GM12864 (cell line): ENCODE measurements at regions not wholly inside any gene's neighbourhood (a gene's known extent, or its start where the extent isn't known, plus 50 kb on each side); places are given as distances from the start of the nearest gene placed in this dataset.

Experiments
- DNase-seq: peaks from one replicate; pipeline ENCODE4 v3.0.0-alpha.2; 2011; ENCODE audit warnings: low read depth
- H3K4me3 ChIP-seq: 2 replicates; pipeline ENCODE4 v1.5.1; 2011; ENCODE audit warnings: mild to moderate bottlenecking, low read depth, low read length, control low read depth
- TF ChIP-seq, protein P1 (sequence below): IDR thresholded peaks from 2 replicates; pipeline ENCODE4 v1.5.1; 2011; ENCODE audit warnings: low read depth, mild to moderate bottlenecking, moderate library complexity, low read length, control low read depth, inconsistent platforms; ENCODE audit errors: missing control alignments

DNA sequence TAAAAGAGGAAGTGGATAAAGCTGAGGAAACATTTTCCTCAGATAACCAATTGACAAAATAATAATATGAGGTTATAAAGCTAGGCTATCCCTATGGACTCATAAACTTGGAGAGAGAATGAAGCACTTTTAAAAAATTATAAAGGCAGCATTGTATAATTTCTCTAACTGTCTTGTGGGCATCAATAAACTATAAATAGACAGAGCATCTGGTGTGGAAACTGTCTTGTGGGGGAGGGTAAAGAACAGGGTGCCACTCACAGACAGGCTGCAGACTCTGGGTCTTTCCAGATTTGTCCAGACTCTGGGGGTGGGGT is 333.5 kb downstream of the BUD13 start:
- no peak for DNase-seq
- H3K4me3 ChIP-seq: no peak overlapping the region
- TF ChIP-seq, protein P1, sequence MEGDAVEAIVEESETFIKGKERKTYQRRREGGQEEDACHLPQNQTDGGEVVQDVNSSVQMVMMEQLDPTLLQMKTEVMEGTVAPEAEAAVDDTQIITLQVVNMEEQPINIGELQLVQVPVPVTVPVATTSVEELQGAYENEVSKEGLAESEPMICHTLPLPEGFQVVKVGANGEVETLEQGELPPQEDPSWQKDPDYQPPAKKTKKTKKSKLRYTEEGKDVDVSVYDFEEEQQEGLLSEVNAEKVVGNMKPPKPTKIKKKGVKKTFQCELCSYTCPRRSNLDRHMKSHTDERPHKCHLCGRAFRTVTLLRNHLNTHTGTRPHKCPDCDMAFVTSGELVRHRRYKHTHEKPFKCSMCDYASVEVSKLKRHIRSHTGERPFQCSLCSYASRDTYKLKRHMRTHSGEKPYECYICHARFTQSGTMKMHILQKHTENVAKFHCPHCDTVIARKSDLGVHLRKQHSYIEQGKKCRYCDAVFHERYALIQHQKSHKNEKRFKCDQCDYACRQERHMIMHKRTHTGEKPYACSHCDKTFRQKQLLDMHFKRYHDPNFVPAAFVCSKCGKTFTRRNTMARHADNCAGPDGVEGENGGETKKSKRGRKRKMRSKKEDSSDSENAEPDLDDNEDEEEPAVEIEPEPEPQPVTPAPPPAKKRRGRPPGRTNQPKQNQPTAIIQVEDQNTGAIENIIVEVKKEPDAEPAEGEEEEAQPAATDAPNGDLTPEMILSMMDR: no peak

DNA sequence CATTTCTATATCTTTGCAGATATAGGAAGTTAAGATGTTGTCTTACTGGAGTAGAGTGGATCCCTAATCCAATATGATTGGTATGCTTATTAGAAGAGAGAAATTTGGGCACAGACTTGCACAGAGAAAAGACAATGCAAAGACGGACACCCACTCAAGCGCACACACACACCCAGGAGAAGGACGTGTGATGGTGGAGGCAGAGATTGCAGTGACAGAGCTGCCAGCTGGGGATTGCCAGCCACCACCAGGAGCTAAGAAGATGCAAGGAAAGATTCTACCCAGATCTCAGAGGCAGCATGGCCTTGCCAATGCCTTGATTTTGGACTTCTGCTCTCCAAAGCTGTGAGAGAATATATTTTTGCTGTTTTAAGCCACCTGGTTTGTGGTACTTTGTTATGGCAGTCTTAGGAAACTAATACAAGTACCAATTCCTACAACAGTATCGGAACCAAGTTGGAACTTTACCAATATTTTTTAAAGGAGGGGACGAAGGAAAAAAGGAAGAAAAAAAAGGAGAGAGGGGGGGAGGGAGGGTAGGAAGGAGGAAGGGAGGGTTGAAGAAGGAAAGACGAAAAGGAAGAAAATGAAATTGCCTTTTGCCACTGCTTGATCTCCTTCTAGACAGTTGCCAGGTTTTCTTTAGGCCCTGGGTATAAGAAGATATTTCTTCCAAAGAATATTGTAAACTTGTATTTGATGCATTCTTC is 334.0 kb downstream of the BUD13 start:
- DNase-seq: no peak

DNA sequence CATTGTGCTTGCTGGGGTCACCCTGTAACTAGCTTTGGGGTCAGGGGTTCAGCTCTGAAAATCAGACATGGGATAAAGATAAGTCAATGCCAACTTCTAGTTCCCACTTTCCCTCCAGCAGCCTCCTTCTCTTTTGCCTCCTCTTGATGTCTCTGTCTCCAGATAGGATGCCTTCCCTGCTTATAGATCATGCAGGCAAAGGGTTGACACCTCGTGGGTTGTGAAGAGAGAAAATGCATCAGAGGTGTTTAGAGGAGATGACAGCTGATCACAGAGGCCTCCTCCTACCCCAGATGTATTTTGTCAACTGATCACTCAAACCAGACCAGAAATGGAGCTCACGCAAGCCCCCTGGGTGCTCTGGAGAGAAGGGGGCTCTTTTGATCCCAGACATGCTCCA is 337.8 kb downstream of the BUD13 start:
- TF ChIP-seq, protein P1: no peak
- no peak overlapping the region for H3K4me3 ChIP-seq
- no peak for DNase-seq

More for the DNA sequence above, 334.0 kb downstream of the BUD13 start:
- TF ChIP-seq, protein P1: no peak
- no peak overlapping the region for H3K4me3 ChIP-seq

DNA sequence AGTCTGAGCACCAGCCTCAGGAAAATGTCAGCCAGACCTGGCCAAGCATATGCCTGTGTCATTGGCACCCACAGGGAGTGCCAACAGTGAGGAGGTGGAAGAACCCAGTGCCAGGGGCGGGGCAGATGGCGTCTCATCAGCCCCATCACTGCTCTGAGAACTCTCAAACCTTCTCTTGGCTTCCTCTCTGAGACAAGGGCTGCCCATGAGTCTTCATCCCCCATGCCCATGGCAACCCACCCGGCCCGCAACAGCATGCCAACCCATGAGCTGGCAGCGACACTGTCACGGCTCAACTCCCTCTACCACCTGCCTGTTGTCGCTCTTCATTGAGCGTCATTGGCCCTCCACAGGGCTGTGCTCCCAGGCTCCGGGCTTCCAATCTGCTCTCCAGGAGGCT is 340.5 kb downstream of the BUD13 start:
- DNase-seq: no peak
- TF ChIP-seq, protein P1: no peak
- no peak overlapping the region for H3K4me3 ChIP-seq

DNA sequence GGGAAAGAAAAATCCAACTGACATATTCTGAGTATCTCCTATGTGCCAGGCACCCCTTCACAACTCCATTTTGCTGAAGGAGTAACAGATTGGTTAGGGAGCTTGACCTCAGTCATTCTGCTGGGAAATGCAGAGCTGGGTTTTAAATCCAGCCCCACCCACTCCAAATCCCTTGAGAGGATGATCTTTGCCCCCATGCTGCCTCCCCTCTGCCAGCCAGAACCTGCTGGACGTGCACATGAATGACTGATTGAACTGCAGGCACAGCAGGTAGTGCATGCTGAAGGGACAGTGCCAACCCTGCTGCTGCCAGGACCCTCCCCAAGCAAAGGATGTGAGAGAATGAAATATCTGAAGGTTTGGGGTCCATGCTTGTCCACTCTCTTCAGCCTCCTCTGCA is 340.9 kb downstream of the BUD13 start:
- no peak overlapping the region for H3K4me3 ChIP-seq
- no peak for DNase-seq
- TF ChIP-seq, protein P1: no peak

DNA sequence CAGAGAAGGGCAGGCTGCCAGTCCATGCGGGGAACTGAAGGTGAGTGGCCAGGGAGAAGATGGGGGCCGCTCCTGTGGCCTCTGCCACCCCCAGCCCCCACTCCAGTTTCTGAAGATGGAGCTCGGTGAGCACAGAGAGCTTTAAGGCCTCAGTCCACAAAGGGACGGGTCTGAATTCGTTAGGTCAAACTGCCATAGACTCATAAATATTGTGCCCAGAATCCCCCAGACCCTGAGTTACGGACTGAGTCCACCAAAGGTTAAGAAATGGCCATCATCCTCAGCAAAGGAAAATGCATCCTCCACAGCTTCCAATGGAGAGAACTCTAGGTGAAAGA is 344.2 kb downstream of the BUD13 start:
- DNase-seq: no peak
- TF ChIP-seq, protein P1: no peak
- no peak overlapping the region for H3K4me3 ChIP-seq

DNA sequence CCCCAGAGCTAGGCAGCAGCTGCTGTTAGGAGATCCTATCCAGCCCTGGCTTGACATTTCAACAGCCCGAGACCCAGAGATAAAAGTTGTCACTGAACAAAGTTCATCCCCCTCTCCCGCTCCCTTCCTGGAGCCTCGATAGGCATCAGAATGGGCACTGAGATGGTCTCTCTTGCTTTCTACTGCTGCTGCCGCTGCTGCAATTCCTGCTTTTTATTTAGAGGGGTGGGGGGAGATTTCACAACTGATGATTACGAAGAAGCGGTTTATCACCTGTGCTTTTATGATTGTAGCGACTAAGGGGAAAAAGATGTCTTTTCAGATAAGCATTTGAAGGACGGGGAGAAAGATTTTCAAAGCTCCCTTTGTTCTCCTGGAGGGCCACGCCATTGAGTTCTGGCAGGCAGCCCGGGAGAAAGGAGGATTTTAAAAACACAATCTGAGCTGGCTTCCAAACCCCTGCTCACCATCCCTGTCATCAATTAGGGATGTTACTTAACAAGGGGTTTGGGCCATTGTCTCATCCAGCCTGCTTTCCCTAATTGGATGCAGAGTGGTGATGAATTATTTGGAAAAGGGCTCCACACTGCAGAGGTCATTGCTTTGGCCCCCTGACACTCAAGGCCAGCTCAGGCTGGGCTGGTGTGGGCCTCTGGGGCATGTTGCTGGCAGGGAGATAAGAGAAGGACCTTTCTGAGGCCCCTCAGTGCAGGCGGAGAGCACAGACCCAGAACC is 344.7 kb downstream of the BUD13 start:
- no peak overlapping the region for H3K4me3 ChIP-seq
- TF ChIP-seq, protein P1: no peak
- DNase-seq: no peak
